GM18909 (cell line): ENCODE measurements at regions not wholly inside any gene's neighbourhood (a gene's known extent, or its start where the extent isn't known, plus 50 kb on each side); places are given as distances from the start of the nearest gene placed in this dataset.
"Not testable (repeated sequence)": the region's sequence is repeated elsewhere in the genome, so short reads cannot be mapped to it uniquely, and the experiment has no call there.

ENCODE experiments used
- ATAC-seq: cut with Tn5 transposase; IDR thresholded peaks from one replicate; pipeline ENCODE4 v1.9.1; 2021; ENCODE audit warnings: mild to moderate bottlenecking; ENCODE audit not compliant: unreplicated experiment, poor library complexity

- ATAC-seq: no peak
These were observed 219.3 kb downstream of the GATA3 start for GRCh38 chr10:8273749-8274148.

GRCh38 chr10:8275911-8276310, 221.4 kb downstream of the GATA3 start:
- no peak for ATAC-seq

- ATAC-seq: no peak
These were observed 223.6 kb downstream of the GATA3 start for GRCh38 chr10:8278099-8278498.

GRCh38 chr10:8279598-8279997, 225.1 kb downstream of the GATA3 start:
- ATAC-seq: no peak

GRCh38 chr10:8280946-8281345, 226.5 kb downstream of the GATA3 start:
- no peak for ATAC-seq

- no peak for ATAC-seq
These were observed 227.9 kb downstream of the GATA3 start for GRCh38 chr10:8282340-8282739.

GRCh38 chr10:8283166-8283905, 228.8 kb downstream of the GATA3 start:
- no peak for ATAC-seq

- ATAC-seq: no peak
These were observed 229.5 kb downstream of the GATA3 start for GRCh38 chr10:8283986-8284385.

- ATAC-seq: not testable (repeated sequence)
These were observed 231.5 kb downstream of the GATA3 start for GRCh38 chr10:8285970-8286369.

GRCh38 chr10:8288600-8288999, 234.1 kb downstream of the GATA3 start:
- no peak for ATAC-seq

GRCh38 chr10:8289186-8289924, 234.9 kb downstream of the GATA3 start:
- ATAC-seq: no peak

GRCh38 chr10:8294779-8295178, 240.3 kb downstream of the GATA3 start:
- ATAC-seq: no peak

- ATAC-seq: no peak
These were observed 240.8 kb downstream of the GATA3 start for GRCh38 chr10:8295311-8295710.

GRCh38 chr10:8296090-8296733, 241.7 kb downstream of the GATA3 start:
- ATAC-seq: no peak

- ATAC-seq: no peak
These were observed 242.2 kb downstream of the GATA3 start for GRCh38 chr10:8296734-8297101.

GRCh38 chr10:8297107-8297506, 242.6 kb downstream of the GATA3 start:
- ATAC-seq: no peak

GRCh38 chr10:8297959-8298358, 243.5 kb downstream of the GATA3 start:
- ATAC-seq: no peak

- ATAC-seq: no peak
These were observed 244.5 kb downstream of the GATA3 start for GRCh38 chr10:8298896-8299570.

GRCh38 chr10:8300925-8301324, 246.4 kb downstream of the GATA3 start:
- ATAC-seq: no peak

- ATAC-seq: no peak
These were observed 246.8 kb downstream of the GATA3 start for GRCh38 chr10:8301333-8301732.

- no peak for ATAC-seq
These were observed 247.3 kb downstream of the GATA3 start for GRCh38 chr10:8301831-8302230.
